Type B pancreatic cell (in vitro differentiated cells): ENCODE measurements at regions not wholly inside any gene's neighbourhood (a gene's known extent, or its start where the extent isn't known, plus 50 kb on each side); places are given as distances from the start of the nearest gene placed in this dataset.

Experiments used
- DNase-seq: peaks from one replicate; pipeline ENCODE4 v3.0.0; 2021; ENCODE audit warnings: mixed read lengths; ENCODE audit not compliant: unreplicated experiment; ENCODE audit errors: extremely low spot score
- H3K27ac Mint-ChIP-seq: 2 replicates; pipeline ENCODE4 v1.8.0; 2021; ENCODE audit warnings: mild to moderate bottlenecking, mixed read lengths
- H3K27me3 Mint-ChIP-seq: 2 replicates; pipeline ENCODE4 v1.8.0; 2021; ENCODE audit warnings: mixed read lengths
- H3K36me3 Mint-ChIP-seq: 2 replicates; pipeline ENCODE4 v1.8.0; 2021; ENCODE audit warnings: mixed read lengths
- H3K4me1 Mint-ChIP-seq: one replicate; pipeline ENCODE4 v1.8.0; 2021; ENCODE audit warnings: mixed read lengths; ENCODE audit not compliant: unreplicated experiment
- H3K4me3 Mint-ChIP-seq: 2 replicates; pipeline ENCODE4 v1.8.0; 2021; ENCODE audit warnings: mild to moderate bottlenecking, mixed read lengths
- H3K9me3 Mint-ChIP-seq: 2 replicates; pipeline ENCODE4 v1.8.0; 2021; ENCODE audit warnings: mixed read lengths
- TF ChIP-seq, protein P1 (sequence below): fragments of 200-600 bp; sonication (generic); conservative IDR thresholded peaks from 2 replicates; pipeline ENCODE4 v1.5.0; 2021; ENCODE audit warnings: antibody characterized with exemption, mild to moderate bottlenecking

DNA sequence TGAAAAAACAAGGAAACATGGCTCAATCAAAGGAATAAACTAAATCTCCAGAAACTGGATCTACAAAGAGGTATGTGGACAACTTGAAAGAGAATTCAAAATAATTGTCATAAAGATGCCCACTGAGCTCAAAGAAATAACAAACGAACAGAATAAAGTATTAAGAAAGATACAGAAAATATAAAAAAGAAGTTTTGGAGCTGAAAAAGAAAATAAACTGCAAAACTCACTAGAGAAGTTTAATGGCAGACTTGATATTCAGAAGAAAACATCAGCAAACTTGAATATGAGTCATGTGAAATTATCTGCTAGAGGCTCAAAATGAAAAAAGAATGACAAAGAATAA is 208.1 kb upstream of the SAMSN1 start:
- Mint-ChIP-seq H3K27ac (no peak overlapping the region), H3K9me3 (peaks cover 4% of the 10 kb centered on the region), H3K4me3 (no peak overlapping the region), H3K27me3 (no peaks in the 10 kb centered on the region), H3K4me1 (no peaks in the 10 kb centered on the region), H3K36me3 (no peaks in the 10 kb centered on the region)
- DNase-seq = no peak
- TF ChIP-seq, protein P1, sequence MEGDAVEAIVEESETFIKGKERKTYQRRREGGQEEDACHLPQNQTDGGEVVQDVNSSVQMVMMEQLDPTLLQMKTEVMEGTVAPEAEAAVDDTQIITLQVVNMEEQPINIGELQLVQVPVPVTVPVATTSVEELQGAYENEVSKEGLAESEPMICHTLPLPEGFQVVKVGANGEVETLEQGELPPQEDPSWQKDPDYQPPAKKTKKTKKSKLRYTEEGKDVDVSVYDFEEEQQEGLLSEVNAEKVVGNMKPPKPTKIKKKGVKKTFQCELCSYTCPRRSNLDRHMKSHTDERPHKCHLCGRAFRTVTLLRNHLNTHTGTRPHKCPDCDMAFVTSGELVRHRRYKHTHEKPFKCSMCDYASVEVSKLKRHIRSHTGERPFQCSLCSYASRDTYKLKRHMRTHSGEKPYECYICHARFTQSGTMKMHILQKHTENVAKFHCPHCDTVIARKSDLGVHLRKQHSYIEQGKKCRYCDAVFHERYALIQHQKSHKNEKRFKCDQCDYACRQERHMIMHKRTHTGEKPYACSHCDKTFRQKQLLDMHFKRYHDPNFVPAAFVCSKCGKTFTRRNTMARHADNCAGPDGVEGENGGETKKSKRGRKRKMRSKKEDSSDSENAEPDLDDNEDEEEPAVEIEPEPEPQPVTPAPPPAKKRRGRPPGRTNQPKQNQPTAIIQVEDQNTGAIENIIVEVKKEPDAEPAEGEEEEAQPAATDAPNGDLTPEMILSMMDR = no peak

DNA sequence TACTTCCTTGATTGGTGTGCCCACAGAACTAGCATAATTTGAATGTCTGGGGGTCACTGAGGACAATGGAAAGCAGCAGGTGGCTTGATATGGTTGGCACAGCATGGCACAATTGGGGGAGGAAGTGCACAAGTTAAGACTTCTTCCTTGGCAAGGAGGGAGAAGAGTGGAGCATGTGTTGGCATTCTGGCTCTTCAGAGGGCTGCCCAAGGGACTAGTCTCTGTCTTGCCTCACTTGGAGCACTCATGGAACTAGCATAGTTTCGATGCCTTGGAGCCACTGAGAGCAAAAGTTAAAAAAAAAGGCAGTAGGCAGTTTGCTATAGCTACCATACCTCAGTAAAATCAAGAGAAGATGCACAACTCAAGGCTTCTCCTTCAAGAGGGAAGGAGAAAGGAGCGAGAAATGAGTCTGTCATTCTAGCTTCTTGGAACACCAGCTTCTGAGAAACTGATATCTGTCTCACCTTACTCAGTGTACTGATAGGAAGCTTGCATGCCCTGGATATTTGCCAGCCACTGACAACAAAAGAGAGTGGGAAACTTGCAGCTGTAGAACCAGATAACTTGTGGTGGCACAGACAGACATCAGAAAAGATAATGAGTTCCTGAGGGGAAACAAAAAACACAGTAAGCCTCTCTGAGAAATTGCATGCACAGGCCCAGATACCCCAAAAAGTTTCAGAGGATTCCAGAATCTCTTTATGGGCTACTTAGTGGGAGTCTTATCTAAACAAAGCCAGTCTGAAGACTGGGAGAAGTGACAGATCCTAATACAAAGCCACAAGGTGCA is 207.5 kb upstream of the SAMSN1 start:
- Mint-ChIP-seq H3K9me3 (peaks cover 4% of the 10 kb centered on the region), H3K27ac (no peak overlapping the region), H3K4me1 (no peaks in the 10 kb centered on the region), H3K4me3 (no peak overlapping the region), H3K36me3 (no peaks in the 10 kb centered on the region), H3K27me3 (no peaks in the 10 kb centered on the region)
- DNase-seq = no peak
- TF ChIP-seq, protein P1 = no peak

DNA sequence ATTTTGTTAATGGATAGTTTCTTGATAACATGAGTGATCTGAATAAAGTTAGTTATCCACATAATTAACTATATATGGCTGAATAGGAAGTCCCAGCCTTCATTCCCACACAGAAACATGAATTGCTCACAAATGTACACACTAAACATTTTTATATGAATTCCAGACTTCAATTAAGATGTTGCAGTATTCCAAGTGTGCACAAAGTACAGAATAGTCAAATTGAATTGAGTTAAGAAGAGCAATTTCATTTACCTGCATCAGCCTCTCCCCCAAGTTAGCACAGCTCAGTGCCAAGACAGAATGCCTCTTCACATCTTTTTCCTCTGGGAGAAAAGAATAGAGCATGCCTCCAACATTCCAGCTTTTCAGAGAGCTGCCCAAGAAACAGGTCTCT is 207.0 kb upstream of the SAMSN1 start:
- no peak overlapping the region for H3K27ac Mint-ChIP-seq
- H3K4me1 Mint-ChIP-seq = no peaks in the 10 kb centered on the region
- H3K36me3 Mint-ChIP-seq = no peaks in the 10 kb centered on the region
- H3K27me3 Mint-ChIP-seq = no peaks in the 10 kb centered on the region
- H3K9me3 Mint-ChIP-seq = peaks cover 4% of the 10 kb centered on the region
- TF ChIP-seq, protein P1 = no peak
- DNase-seq = no peak
- H3K4me3 Mint-ChIP-seq = no peak overlapping the region

DNA sequence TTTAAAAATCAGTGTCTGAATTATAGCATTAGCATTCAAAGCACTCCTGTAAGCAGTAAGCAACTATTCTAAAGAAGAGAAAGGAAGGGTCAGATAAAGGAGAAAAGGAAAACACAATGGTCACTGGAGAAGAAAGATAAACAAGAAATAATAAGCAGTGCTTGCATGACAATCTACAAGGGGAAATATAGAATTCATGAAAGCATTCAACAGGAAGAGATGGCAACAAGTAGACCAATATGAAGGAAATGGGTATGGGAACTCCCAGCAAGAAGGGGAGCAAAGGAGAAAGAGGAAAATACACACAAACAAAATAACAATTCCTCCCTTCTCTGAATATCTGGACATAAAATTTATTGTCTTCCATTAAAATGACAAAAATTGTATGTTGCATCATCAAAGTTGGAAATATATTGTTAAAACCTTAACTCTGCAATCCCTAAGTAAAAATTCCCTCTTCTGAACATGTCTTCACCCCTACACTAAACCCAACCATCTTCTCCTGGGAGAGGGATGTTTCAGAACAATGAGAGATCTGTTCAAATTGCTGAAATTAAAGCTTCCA is 206.3 kb upstream of the SAMSN1 start:
- H3K4me1 Mint-ChIP-seq = no peaks in the 10 kb centered on the region
- H3K36me3 Mint-ChIP-seq = no peaks in the 10 kb centered on the region
- no peaks in the 10 kb centered on the region for H3K27me3 Mint-ChIP-seq
- TF ChIP-seq, protein P1 = no peak
- DNase-seq = no peak
- H3K9me3 Mint-ChIP-seq = no peaks in the 10 kb centered on the region
- no peak overlapping the region for H3K27ac Mint-ChIP-seq
- H3K4me3 Mint-ChIP-seq = no peak overlapping the region

DNA sequence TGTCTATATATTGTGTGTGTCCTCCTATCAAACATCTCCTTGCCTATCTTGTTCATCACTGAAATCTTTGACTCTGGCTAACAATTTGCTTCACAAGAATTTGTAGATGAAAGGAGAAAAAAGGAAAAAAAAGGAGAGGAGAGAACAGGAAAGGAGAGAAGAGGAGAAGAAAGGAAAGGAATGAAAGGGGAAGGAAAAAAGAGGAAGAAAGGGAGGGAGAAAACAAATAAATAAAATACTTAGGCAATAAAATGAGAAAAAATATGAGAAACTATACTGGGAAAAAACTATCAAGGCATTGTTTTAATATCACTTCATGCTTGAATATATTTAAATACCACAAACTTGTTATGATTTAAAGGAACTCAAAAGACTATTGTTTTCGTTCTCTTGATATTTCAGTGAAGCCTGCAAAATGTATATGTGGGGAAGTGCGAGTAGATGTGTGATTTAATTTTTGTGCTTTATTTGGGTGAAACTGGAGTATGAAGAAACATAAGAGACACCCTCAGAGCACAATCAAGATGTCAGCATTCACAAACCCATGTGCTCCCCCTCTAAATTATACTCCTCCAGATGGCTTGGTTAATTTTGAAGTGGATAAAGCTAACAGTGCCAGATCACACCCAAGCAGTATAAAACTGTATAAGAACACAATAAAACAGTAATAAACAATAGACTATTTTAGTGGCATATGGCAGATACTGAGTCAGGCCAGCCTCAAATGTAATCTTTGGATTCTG is 205.7 kb upstream of the SAMSN1 start:
- Mint-ChIP-seq H3K36me3 (no peaks in the 10 kb centered on the region), H3K27ac (no peak overlapping the region), H3K4me3 (no peak overlapping the region), H3K4me1 (no peaks in the 10 kb centered on the region), H3K27me3 (no peaks in the 10 kb centered on the region), H3K9me3 (no peaks in the 10 kb centered on the region)
- TF ChIP-seq, protein P1 = no peak
- DNase-seq = no peak
